ENCODE measurements at regions not wholly inside any gene's neighbourhood (a gene's known extent, or its start where the extent isn't known, plus 50 kb on each side); places are given as distances from the start of the nearest gene placed in this dataset.
"Not testable (repeated sequence)": the region's sequence is repeated elsewhere in the genome, so short reads cannot be mapped to it uniquely, and the experiment has no call there.

- Histone ChIP-seq H3K27me3 (ENCODE audit: control insufficient read depth in 3 of 3, insufficient read depth in 3 of 3, low read length in 3 of 3) (no peaks in the 10 kb centered on the region), H3K27ac (ENCODE audit: low read depth, low read length) (no peak overlapping the region), H3K9me3 (ENCODE audit: control insufficient read depth in 3 of 3, low read length in 3 of 3) (no peaks in the 10 kb centered on the region), H3K9ac (ENCODE audit: low read depth in 1 of 3, low read length in 3 of 3) (no peak overlapping the region), H3K4me3 (ENCODE audit: low read length in 3 of 3) (no peak overlapping the region), H3K36me3 (ENCODE audit: control insufficient read depth in 3 of 3, insufficient read depth in 3 of 3, low read length in 3 of 3) (no peaks in the 10 kb centered on the region), H3K4me1 (ENCODE audit: control insufficient read depth in 3 of 3, insufficient read depth in 3 of 3, low read length in 3 of 3) (no peaks in the 10 kb centered on the region)
Measured at GRCh38 chr1:187733232-187733631, 904.5 kb downstream of the PLA2G4A start.

DNA sequence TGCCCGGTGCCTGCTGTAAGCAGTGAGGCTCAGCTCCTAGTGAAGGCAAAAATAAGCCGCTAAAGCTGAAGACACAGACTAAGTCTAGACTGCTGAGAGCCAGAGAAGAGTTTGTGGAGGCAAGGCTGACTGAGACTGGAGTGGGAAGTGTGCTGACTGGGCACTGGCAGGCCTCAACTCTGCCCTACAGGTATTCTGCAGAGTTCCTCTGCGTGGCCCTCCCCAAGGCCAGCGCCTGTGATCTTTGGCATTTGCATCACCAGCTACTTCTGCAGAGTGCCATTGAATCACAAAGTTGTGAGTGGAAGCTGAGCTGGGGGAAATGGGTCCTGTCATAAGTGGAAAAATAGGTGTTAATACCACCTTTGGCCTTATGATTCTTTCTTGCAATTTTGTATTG, 905.7 kb downstream of the PLA2G4A start:
- no peaks in the 10 kb centered on the region for H3K9me3 ChIP-seq (ENCODE audit: control insufficient read depth in 3 of 3, low read length in 3 of 3)
- no peak overlapping the region for H3K4me3 ChIP-seq (ENCODE audit: low read length in 3 of 3)
- H3K27ac ChIP-seq (ENCODE audit: low read depth, low read length): no peak overlapping the region
- no peak overlapping the region for H3K9ac ChIP-seq (ENCODE audit: low read depth in 1 of 3, low read length in 3 of 3)
- no peaks in the 10 kb centered on the region for H3K36me3 ChIP-seq (ENCODE audit: control insufficient read depth in 3 of 3, insufficient read depth in 3 of 3, low read length in 3 of 3)
- H3K4me1 ChIP-seq (ENCODE audit: control insufficient read depth in 3 of 3, insufficient read depth in 3 of 3, low read length in 3 of 3): no peaks in the 10 kb centered on the region
- no peaks in the 10 kb centered on the region for H3K27me3 ChIP-seq (ENCODE audit: control insufficient read depth in 3 of 3, insufficient read depth in 3 of 3, low read length in 3 of 3)

GRCh38 chr1:187744665-187745064, 915.9 kb downstream of the PLA2G4A start:
- Histone ChIP-seq H3K9me3 (ENCODE audit: control insufficient read depth in 3 of 3, low read length in 3 of 3) (no peaks in the 10 kb centered on the region), H3K4me3 (ENCODE audit: low read length in 3 of 3) (no peak overlapping the region), H3K36me3 (ENCODE audit: control insufficient read depth in 3 of 3, insufficient read depth in 3 of 3, low read length in 3 of 3) (no peaks in the 10 kb centered on the region), H3K27me3 (ENCODE audit: control insufficient read depth in 3 of 3, insufficient read depth in 3 of 3, low read length in 3 of 3) (no peaks in the 10 kb centered on the region), H3K4me1 (ENCODE audit: control insufficient read depth in 3 of 3, insufficient read depth in 3 of 3, low read length in 3 of 3) (no peaks in the 10 kb centered on the region), H3K9ac (ENCODE audit: low read depth in 1 of 3, low read length in 3 of 3) (no peak overlapping the region), H3K27ac (ENCODE audit: low read depth, low read length) (no peak overlapping the region)

- Histone ChIP-seq H3K27ac (ENCODE audit: low read depth, low read length) (no peak overlapping the region), H3K4me1 (ENCODE audit: control insufficient read depth in 3 of 3, insufficient read depth in 3 of 3, low read length in 3 of 3) (no peaks in the 10 kb centered on the region), H3K4me3 (ENCODE audit: low read length in 3 of 3) (no peak overlapping the region), H3K9ac (ENCODE audit: low read depth in 1 of 3, low read length in 3 of 3) (no peak overlapping the region), H3K36me3 (ENCODE audit: control insufficient read depth in 3 of 3, insufficient read depth in 3 of 3, low read length in 3 of 3) (no peaks in the 10 kb centered on the region), H3K27me3 (ENCODE audit: control insufficient read depth in 3 of 3, insufficient read depth in 3 of 3, low read length in 3 of 3) (no peaks in the 10 kb centered on the region), H3K9me3 (ENCODE audit: control insufficient read depth in 3 of 3, low read length in 3 of 3) (no peaks in the 10 kb centered on the region)
Measured at GRCh38 chr1:187755536-187755935, 926.8 kb downstream of the PLA2G4A start.

DNA sequence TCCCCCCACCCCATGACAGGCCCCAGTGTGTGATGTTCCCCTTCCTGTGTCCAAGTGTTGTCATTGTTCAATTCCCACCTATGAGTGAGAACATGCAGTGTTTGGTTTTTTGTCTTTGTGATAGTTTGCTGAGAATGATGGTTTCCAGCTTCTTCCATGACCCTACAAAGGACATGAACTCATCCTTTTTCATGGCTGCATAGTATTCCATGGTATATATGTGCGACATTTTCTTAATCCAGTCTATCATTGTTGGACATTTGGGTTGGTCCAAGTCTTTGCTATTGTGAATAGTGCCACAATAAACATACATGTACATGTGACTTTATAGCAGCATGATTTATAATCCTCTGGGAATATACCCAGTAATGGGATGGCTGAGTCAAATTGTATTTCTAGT, 927.9 kb downstream of the PLA2G4A start:
- H3K27me3 ChIP-seq (ENCODE audit: control insufficient read depth in 3 of 3, insufficient read depth in 3 of 3, low read length in 3 of 3); H3K27ac ChIP-seq (ENCODE audit: low read depth, low read length); H3K36me3 ChIP-seq (ENCODE audit: control insufficient read depth in 3 of 3, insufficient read depth in 3 of 3, low read length in 3 of 3); H3K4me1 ChIP-seq (ENCODE audit: control insufficient read depth in 3 of 3, insufficient read depth in 3 of 3, low read length in 3 of 3); H3K9me3 ChIP-seq (ENCODE audit: control insufficient read depth in 3 of 3, low read length in 3 of 3); H3K4me3 ChIP-seq (ENCODE audit: low read length in 3 of 3); H3K9ac ChIP-seq (ENCODE audit: low read depth in 1 of 3, low read length in 3 of 3): not testable (repeated sequence)

GRCh38 chr1:187759825-187760333, 931.1 kb downstream of the PLA2G4A start:
- no peaks in the 10 kb centered on the region for H3K36me3 ChIP-seq (ENCODE audit: control insufficient read depth in 3 of 3, insufficient read depth in 3 of 3, low read length in 3 of 3)
- no peaks in the 10 kb centered on the region for H3K9me3 ChIP-seq (ENCODE audit: control insufficient read depth in 3 of 3, low read length in 3 of 3)
- H3K9ac ChIP-seq (ENCODE audit: low read depth in 1 of 3, low read length in 3 of 3): no peak overlapping the region
- H3K4me3 ChIP-seq (ENCODE audit: low read length in 3 of 3): no peak overlapping the region
- no peaks in the 10 kb centered on the region for H3K4me1 ChIP-seq (ENCODE audit: control insufficient read depth in 3 of 3, insufficient read depth in 3 of 3, low read length in 3 of 3)
- no peaks in the 10 kb centered on the region for H3K27me3 ChIP-seq (ENCODE audit: control insufficient read depth in 3 of 3, insufficient read depth in 3 of 3, low read length in 3 of 3)
- no peak overlapping the region for H3K27ac ChIP-seq (ENCODE audit: low read depth, low read length)

GRCh38 chr1:187762118-187762517, 933.4 kb downstream of the PLA2G4A start:
- no peak overlapping the region for H3K27ac ChIP-seq (ENCODE audit: low read depth, low read length)
- H3K4me1 ChIP-seq (ENCODE audit: control insufficient read depth in 3 of 3, insufficient read depth in 3 of 3, low read length in 3 of 3): no peaks in the 10 kb centered on the region
- no peaks in the 10 kb centered on the region for H3K27me3 ChIP-seq (ENCODE audit: control insufficient read depth in 3 of 3, insufficient read depth in 3 of 3, low read length in 3 of 3)
- H3K9me3 ChIP-seq (ENCODE audit: control insufficient read depth in 3 of 3, low read length in 3 of 3): no peaks in the 10 kb centered on the region
- H3K9ac ChIP-seq (ENCODE audit: low read depth in 1 of 3, low read length in 3 of 3): no peak overlapping the region
- no peak overlapping the region for H3K4me3 ChIP-seq (ENCODE audit: low read length in 3 of 3)
- H3K36me3 ChIP-seq (ENCODE audit: control insufficient read depth in 3 of 3, insufficient read depth in 3 of 3, low read length in 3 of 3): no peaks in the 10 kb centered on the region

GRCh38 chr1:187763465-187763864, 934.7 kb downstream of the PLA2G4A start:
- Histone ChIP-seq H3K27me3 (ENCODE audit: control insufficient read depth in 3 of 3, insufficient read depth in 3 of 3, low read length in 3 of 3) (no peaks in the 10 kb centered on the region), H3K36me3 (ENCODE audit: control insufficient read depth in 3 of 3, insufficient read depth in 3 of 3, low read length in 3 of 3) (no peaks in the 10 kb centered on the region), H3K4me1 (ENCODE audit: control insufficient read depth in 3 of 3, insufficient read depth in 3 of 3, low read length in 3 of 3) (no peaks in the 10 kb centered on the region), H3K4me3 (ENCODE audit: low read length in 3 of 3) (no peak overlapping the region), H3K9ac (ENCODE audit: low read depth in 1 of 3, low read length in 3 of 3) (no peak overlapping the region), H3K27ac (ENCODE audit: low read depth, low read length) (no peak overlapping the region), H3K9me3 (ENCODE audit: control insufficient read depth in 3 of 3, low read length in 3 of 3) (no peaks in the 10 kb centered on the region)

- Histone ChIP-seq H3K4me3 (ENCODE audit: low read length in 3 of 3) (no peak overlapping the region), H3K27me3 (ENCODE audit: control insufficient read depth in 3 of 3, insufficient read depth in 3 of 3, low read length in 3 of 3) (no peaks in the 10 kb centered on the region), H3K4me1 (ENCODE audit: control insufficient read depth in 3 of 3, insufficient read depth in 3 of 3, low read length in 3 of 3) (no peaks in the 10 kb centered on the region), H3K27ac (ENCODE audit: low read depth, low read length) (no peak overlapping the region), H3K9me3 (ENCODE audit: control insufficient read depth in 3 of 3, low read length in 3 of 3) (no peaks in the 10 kb centered on the region), H3K9ac (ENCODE audit: low read depth in 1 of 3, low read length in 3 of 3) (no peak overlapping the region), H3K36me3 (ENCODE audit: control insufficient read depth in 3 of 3, insufficient read depth in 3 of 3, low read length in 3 of 3) (no peaks in the 10 kb centered on the region)
Measured at GRCh38 chr1:187763976-187764375, 935.2 kb downstream of the PLA2G4A start.

- no peak overlapping the region for H3K9ac ChIP-seq (ENCODE audit: low read depth in 1 of 3, low read length in 3 of 3)
- no peak overlapping the region for H3K27ac ChIP-seq (ENCODE audit: low read depth, low read length)
Measured at GRCh38 chr1:187771396-187771795, 942.6 kb downstream of the PLA2G4A start.

GRCh38 chr1:187773168-187773567, 944.4 kb downstream of the PLA2G4A start:
- no peaks in the 10 kb centered on the region for H3K36me3 ChIP-seq (ENCODE audit: control insufficient read depth in 3 of 3, insufficient read depth in 3 of 3, low read length in 3 of 3)
- H3K27ac ChIP-seq (ENCODE audit: low read depth, low read length): no peak overlapping the region
- no peaks in the 10 kb centered on the region for H3K27me3 ChIP-seq (ENCODE audit: control insufficient read depth in 3 of 3, insufficient read depth in 3 of 3, low read length in 3 of 3)
- no peak overlapping the region for H3K4me3 ChIP-seq (ENCODE audit: low read length in 3 of 3)
- H3K9me3 ChIP-seq (ENCODE audit: control insufficient read depth in 3 of 3, low read length in 3 of 3): no peaks in the 10 kb centered on the region
- H3K9ac ChIP-seq (ENCODE audit: low read depth in 1 of 3, low read length in 3 of 3): no peak overlapping the region
- no peaks in the 10 kb centered on the region for H3K4me1 ChIP-seq (ENCODE audit: control insufficient read depth in 3 of 3, insufficient read depth in 3 of 3, low read length in 3 of 3)

More at GRCh38 chr1:187771396-187771795, 942.6 kb downstream of the PLA2G4A start:
- H3K36me3 ChIP-seq (ENCODE audit: control insufficient read depth in 3 of 3, insufficient read depth in 3 of 3, low read length in 3 of 3): no peaks in the 10 kb centered on the region
- no peaks in the 10 kb centered on the region for H3K27me3 ChIP-seq (ENCODE audit: control insufficient read depth in 3 of 3, insufficient read depth in 3 of 3, low read length in 3 of 3)
- H3K4me3 ChIP-seq (ENCODE audit: low read length in 3 of 3): no peak overlapping the region
- H3K4me1 ChIP-seq (ENCODE audit: control insufficient read depth in 3 of 3, insufficient read depth in 3 of 3, low read length in 3 of 3): no peaks in the 10 kb centered on the region
- no peaks in the 10 kb centered on the region for H3K9me3 ChIP-seq (ENCODE audit: control insufficient read depth in 3 of 3, low read length in 3 of 3)

All from skeletal muscle tissue (tissue), 3 donors.